ENCODE measurements at regions not wholly inside any gene's neighbourhood (a gene's known extent, or its start where the extent isn't known, plus 50 kb on each side); places are given as distances from the start of the nearest gene placed in this dataset.

DNA sequence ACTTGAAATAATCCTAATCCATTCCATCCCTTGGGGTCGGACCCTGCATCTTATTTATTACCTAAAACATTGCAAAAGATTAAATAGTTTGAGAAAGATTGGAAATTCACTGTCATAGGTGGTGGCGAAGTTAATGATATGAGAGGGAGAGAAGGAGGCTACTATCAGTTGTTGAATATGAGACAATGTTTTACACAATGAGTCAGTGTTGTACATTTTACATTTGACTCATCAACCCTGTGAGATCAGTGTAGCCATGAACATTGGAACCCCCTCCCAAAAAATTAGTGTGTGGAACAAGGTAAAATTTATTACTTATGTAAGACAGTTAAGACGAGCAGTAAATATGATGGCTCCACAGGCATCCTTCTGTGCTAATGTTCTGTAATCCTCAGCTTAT, 384.3 kb downstream of the MCTP2 start:
- TF ChIP-seq EP300 (IDR thresholded peaks at IDR 0.05; ENCODE audit: borderline replicate concordance in 1 of 2, low read depth in 1 of 2, low read length in 1 of 2) (no peak), FOXJ3 (CRISPR knock-in tag; IDR thresholded peaks at IDR 0.05) (no peak), SMC3 (IDR thresholded peaks at IDR 0.05; ENCODE audit: low read depth, low read length) (no peak), POLR2AphosphoS5 (IDR thresholded peaks at IDR 0.05; ENCODE audit: low read depth, low read length) (no peak), RFX5 (IDR thresholded peaks at IDR 0.05; ENCODE audit: low read length) (no peak), EZH2phosphoT487 (IDR thresholded peaks at IDR 0.05; ENCODE audit: borderline replicate concordance, low read depth) (no peak)
- TF ChIP-seq, protein P1, sequence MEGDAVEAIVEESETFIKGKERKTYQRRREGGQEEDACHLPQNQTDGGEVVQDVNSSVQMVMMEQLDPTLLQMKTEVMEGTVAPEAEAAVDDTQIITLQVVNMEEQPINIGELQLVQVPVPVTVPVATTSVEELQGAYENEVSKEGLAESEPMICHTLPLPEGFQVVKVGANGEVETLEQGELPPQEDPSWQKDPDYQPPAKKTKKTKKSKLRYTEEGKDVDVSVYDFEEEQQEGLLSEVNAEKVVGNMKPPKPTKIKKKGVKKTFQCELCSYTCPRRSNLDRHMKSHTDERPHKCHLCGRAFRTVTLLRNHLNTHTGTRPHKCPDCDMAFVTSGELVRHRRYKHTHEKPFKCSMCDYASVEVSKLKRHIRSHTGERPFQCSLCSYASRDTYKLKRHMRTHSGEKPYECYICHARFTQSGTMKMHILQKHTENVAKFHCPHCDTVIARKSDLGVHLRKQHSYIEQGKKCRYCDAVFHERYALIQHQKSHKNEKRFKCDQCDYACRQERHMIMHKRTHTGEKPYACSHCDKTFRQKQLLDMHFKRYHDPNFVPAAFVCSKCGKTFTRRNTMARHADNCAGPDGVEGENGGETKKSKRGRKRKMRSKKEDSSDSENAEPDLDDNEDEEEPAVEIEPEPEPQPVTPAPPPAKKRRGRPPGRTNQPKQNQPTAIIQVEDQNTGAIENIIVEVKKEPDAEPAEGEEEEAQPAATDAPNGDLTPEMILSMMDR (IDR thresholded peaks at IDR 0.05), result no peak
- TF ChIP-seq, protein P2, sequence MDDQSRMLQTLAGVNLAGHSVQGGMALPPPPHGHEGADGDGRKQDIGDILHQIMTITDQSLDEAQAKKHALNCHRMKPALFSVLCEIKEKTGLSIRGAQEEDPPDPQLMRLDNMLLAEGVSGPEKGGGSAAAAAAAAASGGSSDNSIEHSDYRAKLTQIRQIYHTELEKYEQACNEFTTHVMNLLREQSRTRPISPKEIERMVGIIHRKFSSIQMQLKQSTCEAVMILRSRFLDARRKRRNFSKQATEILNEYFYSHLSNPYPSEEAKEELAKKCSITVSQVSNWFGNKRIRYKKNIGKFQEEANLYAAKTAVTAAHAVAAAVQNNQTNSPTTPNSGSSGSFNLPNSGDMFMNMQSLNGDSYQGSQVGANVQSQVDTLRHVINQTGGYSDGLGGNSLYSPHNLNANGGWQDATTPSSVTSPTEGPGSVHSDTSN (IDR thresholded peaks at IDR 0.05), result no peak
- TF ChIP-seq, protein P3, sequence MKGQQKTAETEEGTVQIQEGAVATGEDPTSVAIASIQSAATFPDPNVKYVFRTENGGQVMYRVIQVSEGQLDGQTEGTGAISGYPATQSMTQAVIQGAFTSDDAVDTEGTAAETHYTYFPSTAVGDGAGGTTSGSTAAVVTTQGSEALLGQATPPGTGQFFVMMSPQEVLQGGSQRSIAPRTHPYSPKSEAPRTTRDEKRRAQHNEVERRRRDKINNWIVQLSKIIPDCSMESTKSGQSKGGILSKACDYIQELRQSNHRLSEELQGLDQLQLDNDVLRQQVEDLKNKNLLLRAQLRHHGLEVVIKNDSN (IDR thresholded peaks at IDR 0.05; ENCODE audit: borderline replicate concordance, low read depth), result no peak
